Neural cell (in vitro differentiated cells): ENCODE measurements at regions not wholly inside any gene's neighbourhood (a gene's known extent, or its start where the extent isn't known, plus 50 kb on each side); places are given as distances from the start of the nearest gene placed in this dataset.

Source experiments
- H2AFZ ChIP-seq: fragments of 200-600, 300-800 bp; sonication (generic), shearing (Covaris generic); 2 replicates; pipeline ENCODE4 v1.6.0; 2014; ENCODE audit warnings: low read depth, mild to moderate bottlenecking, antibody characterized with exemption, low read length, moderate library complexity
- H3F3A ChIP-seq: fragments of 200-600 bp; shearing (Covaris generic); 2 replicates; pipeline ENCODE4 v1.6.1; 2016; ENCODE audit warnings: mild to moderate bottlenecking, moderate library complexity, mixed read lengths, antibody characterized with exemption, low read length; ENCODE audit not compliant: insufficient read depth, poor library complexity, severe bottlenecking
- H3K27ac ChIP-seq: fragments of 200-600, 300-800 bp; sonication (generic), shearing (Covaris generic); 2 replicates; pipeline ENCODE4 v1.5.1; 2014; ENCODE audit warnings: mild to moderate bottlenecking, low read length, moderate library complexity
- H3K27me3 ChIP-seq: fragments of 300-800, 200-600 bp; sonication (generic), shearing (Covaris generic); 2 replicates; pipeline ENCODE4 v1.6.0; 2014; ENCODE audit warnings: mild to moderate bottlenecking, low read depth, low read length, moderate library complexity; ENCODE audit not compliant: insufficient read depth
- H3K36me3 ChIP-seq: fragments of 300-800, 200-600 bp; sonication (generic), shearing (Covaris generic); 2 replicates; pipeline ENCODE4 v1.5.1; 2014; ENCODE audit warnings: mild to moderate bottlenecking, antibody characterized with exemption, low read length, moderate library complexity; ENCODE audit not compliant: insufficient read depth
- H3K4me2 ChIP-seq: fragments of 300-800, 200-600 bp; sonication (generic), shearing (Covaris generic); 2 replicates; pipeline ENCODE4 v1.6.0; 2014; ENCODE audit warnings: mild to moderate bottlenecking, low read length
- H3K4me3 ChIP-seq: fragments of 300-800, 200-600 bp; sonication (generic), shearing (Covaris generic); 2 replicates; pipeline ENCODE4 v1.5.1; 2014; ENCODE audit warnings: mild to moderate bottlenecking, low read length, moderate library complexity
- H3K79me2 ChIP-seq: fragments of 200-600 bp; shearing (Covaris generic); replicated peaks from 2 replicates; pipeline ENCODE4 v1.6.0; 2014; ENCODE audit warnings: mild to moderate bottlenecking, low read length, moderate library complexity; ENCODE audit not compliant: insufficient read depth
- H3K9ac ChIP-seq: fragments of 300-800, 200-600 bp; sonication (generic), shearing (Covaris generic); 2 replicates; pipeline ENCODE4 v1.6.1; 2016; ENCODE audit warnings: mild to moderate bottlenecking, low read length, mixed read lengths
- H3K9me2 ChIP-seq: fragments of 200-600 bp; shearing (Covaris generic); 2 replicates; pipeline ENCODE4 v1.6.1; 2016; ENCODE audit warnings: mild to moderate bottlenecking, low read length, mixed read lengths; ENCODE audit not compliant: insufficient read depth
- H3K9me3 ChIP-seq: fragments of 200-600, 300-800 bp; sonication (generic), shearing (Covaris generic); 2 replicates; pipeline ENCODE4 v1.6.1; 2016; ENCODE audit warnings: mild to moderate bottlenecking, mixed run types, low read length, moderate library complexity, mixed read lengths
- H4K20me1 ChIP-seq: fragments of 200-600 bp; shearing (Covaris generic); 2 replicates; pipeline ENCODE4 v1.6.1; 2016; ENCODE audit warnings: mild to moderate bottlenecking, mixed run types; ENCODE audit not compliant: insufficient read depth
- EP300 ChIP-seq: fragments of 450-650 bp; conservative IDR thresholded peaks from 2 replicates; pipeline ENCODE4 v1.6.1; 2014; ENCODE audit warnings: antibody characterized with exemption, mild to moderate bottlenecking, moderate library complexity; ENCODE audit not compliant: poor library complexity, severe bottlenecking
- EZH2 ChIP-seq: fragments of 200-600, 300-800 bp; shearing (Covaris generic), sonication (generic); IDR thresholded peaks from 2 replicates; pipeline ENCODE4 v1.6.1; 2014; ENCODE audit warnings: antibody characterized with exemption, low read length, borderline replicate concordance, mild to moderate bottlenecking; ENCODE audit not compliant: insufficient read depth, poor library complexity, severe bottlenecking
- MXI1 ChIP-seq: fragments of 450-650 bp; conservative IDR thresholded peaks from 2 replicates; pipeline ENCODE4 v1.6.1; 2014; ENCODE audit warnings: antibody characterized with exemption, mild to moderate bottlenecking; ENCODE audit not compliant: poor library complexity, severe bottlenecking
- POLR2AphosphoS5 ChIP-seq: IDR thresholded peaks from 2 replicates; pipeline ENCODE4 v1.6.1; 2012
- RAD21 ChIP-seq: fragments of 450-650 bp; conservative IDR thresholded peaks from 2 replicates; pipeline ENCODE4 v1.6.1; 2014; ENCODE audit warnings: antibody characterized with exemption, mild to moderate bottlenecking, moderate library complexity
- SMC3 ChIP-seq: fragments of 450-650 bp; conservative IDR thresholded peaks from 2 replicates; pipeline ENCODE4 v1.6.1; 2014; ENCODE audit warnings: antibody characterized with exemption, mild to moderate bottlenecking, moderate library complexity; ENCODE audit not compliant: poor library complexity
- TAF1 ChIP-seq: IDR thresholded peaks from 2 replicates; pipeline ENCODE4 v1.6.1; 2012; ENCODE audit warnings: low read depth
- TF ChIP-seq, protein P1 (sequence below): IDR thresholded peaks from 2 replicates; pipeline ENCODE4 v1.6.1; 2012; ENCODE audit warnings: borderline replicate concordance
- TF ChIP-seq, protein P2 (sequence below): fragments of 450-650 bp; IDR thresholded peaks from 2 replicates; pipeline ENCODE4 v1.5.1; 2014; ENCODE audit warnings: antibody characterized with exemption, mild to moderate bottlenecking, moderate library complexity; ENCODE audit not compliant: poor library complexity, severe bottlenecking

DNA sequence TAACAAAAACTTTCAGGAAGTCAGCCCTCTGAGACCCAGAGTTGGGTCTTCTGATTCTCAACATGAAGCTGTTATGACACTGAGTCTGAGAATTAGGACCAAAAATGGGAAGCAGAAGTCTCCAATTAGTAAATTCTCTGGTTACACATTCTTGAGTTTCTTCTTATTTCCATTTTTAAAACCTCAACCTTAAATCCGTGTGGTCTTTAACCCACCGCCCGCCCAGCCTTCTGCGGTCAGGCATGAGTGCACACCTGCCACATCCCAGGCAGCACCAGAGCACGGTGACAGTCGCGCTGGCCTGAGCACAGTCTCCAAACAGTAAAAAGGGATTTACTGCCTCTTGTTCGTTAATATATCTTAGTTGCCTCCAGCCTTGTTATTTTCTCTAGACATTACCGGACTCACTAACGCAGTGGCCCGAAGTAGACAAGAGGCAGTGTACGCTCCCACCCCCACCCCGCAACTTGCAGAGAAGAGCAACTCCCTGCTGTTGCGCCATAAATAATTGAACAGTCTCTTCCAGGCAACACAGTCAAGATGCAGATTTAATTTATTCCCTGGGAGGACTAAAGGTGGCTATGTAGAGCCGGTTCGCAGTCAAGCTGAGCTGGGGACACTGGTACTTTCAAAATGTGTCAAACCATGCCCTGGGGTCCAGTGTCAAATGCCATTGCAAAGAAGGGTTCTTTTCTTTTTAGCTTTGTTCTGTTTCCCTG is 147.0 kb upstream of the CELF2 start:
- no peak overlapping the region for H3K27ac ChIP-seq
- H3F3A ChIP-seq = no peaks in the 10 kb centered on the region
- no peaks in the 10 kb centered on the region for H3K36me3 ChIP-seq
- no peak for TF ChIP-seq POLR2AphosphoS5
- no peak for TF ChIP-seq EZH2
- no peak for TF ChIP-seq RAD21
- no peak for TF ChIP-seq TAF1
- no peak overlapping the region for H3K9ac ChIP-seq
- no peaks in the 10 kb centered on the region for H3K9me2 ChIP-seq
- H3K4me2 ChIP-seq = no peak overlapping the region
- H3K9me3 ChIP-seq = no peaks in the 10 kb centered on the region
- H3K4me3 ChIP-seq = no peak overlapping the region
- H3K79me2 ChIP-seq = no peaks in the 10 kb centered on the region
- no peak overlapping the region for H2AFZ ChIP-seq
- no peaks in the 10 kb centered on the region for H3K27me3 ChIP-seq
- H4K20me1 ChIP-seq = no peaks in the 10 kb centered on the region

DNA sequence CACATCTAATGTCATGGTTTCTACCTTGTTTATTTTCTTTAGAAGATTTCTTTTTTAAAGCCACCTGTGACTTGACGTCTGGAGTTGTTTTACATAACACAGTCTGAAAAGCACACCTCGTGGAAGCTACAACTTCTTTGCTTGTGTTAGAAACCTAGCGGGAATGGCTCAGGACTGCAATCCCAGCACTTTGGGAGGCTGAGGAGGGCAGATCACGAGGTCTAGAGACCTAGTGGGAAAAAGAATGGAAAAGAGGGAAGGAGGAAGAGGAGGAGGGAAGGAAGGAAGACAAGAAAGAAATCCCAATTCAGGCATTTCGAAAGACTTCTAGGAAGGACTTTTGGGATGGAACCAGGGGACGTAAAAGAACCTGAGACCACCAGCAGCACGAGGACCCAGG is 146.3 kb upstream of the CELF2 start:
- Histone ChIP-seq H3K27me3 (no peaks in the 10 kb centered on the region), H3K4me3 (no peak overlapping the region), H4K20me1 (no peaks in the 10 kb centered on the region), H3K4me2 (no peak overlapping the region), H3K27ac (no peak overlapping the region), H2AFZ (no peak overlapping the region), H3K36me3 (no peaks in the 10 kb centered on the region), H3F3A (no peaks in the 10 kb centered on the region), H3K9me2 (no peaks in the 10 kb centered on the region), H3K9me3 (no peaks in the 10 kb centered on the region), H3K79me2 (no peaks in the 10 kb centered on the region), H3K9ac (no peak overlapping the region)
- TF ChIP-seq, protein P1, sequence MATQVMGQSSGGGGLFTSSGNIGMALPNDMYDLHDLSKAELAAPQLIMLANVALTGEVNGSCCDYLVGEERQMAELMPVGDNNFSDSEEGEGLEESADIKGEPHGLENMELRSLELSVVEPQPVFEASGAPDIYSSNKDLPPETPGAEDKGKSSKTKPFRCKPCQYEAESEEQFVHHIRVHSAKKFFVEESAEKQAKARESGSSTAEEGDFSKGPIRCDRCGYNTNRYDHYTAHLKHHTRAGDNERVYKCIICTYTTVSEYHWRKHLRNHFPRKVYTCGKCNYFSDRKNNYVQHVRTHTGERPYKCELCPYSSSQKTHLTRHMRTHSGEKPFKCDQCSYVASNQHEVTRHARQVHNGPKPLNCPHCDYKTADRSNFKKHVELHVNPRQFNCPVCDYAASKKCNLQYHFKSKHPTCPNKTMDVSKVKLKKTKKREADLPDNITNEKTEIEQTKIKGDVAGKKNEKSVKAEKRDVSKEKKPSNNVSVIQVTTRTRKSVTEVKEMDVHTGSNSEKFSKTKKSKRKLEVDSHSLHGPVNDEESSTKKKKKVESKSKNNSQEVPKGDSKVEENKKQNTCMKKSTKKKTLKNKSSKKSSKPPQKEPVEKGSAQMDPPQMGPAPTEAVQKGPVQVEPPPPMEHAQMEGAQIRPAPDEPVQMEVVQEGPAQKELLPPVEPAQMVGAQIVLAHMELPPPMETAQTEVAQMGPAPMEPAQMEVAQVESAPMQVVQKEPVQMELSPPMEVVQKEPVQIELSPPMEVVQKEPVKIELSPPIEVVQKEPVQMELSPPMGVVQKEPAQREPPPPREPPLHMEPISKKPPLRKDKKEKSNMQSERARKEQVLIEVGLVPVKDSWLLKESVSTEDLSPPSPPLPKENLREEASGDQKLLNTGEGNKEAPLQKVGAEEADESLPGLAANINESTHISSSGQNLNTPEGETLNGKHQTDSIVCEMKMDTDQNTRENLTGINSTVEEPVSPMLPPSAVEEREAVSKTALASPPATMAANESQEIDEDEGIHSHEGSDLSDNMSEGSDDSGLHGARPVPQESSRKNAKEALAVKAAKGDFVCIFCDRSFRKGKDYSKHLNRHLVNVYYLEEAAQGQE = no peak
- TF ChIP-seq, protein P2, sequence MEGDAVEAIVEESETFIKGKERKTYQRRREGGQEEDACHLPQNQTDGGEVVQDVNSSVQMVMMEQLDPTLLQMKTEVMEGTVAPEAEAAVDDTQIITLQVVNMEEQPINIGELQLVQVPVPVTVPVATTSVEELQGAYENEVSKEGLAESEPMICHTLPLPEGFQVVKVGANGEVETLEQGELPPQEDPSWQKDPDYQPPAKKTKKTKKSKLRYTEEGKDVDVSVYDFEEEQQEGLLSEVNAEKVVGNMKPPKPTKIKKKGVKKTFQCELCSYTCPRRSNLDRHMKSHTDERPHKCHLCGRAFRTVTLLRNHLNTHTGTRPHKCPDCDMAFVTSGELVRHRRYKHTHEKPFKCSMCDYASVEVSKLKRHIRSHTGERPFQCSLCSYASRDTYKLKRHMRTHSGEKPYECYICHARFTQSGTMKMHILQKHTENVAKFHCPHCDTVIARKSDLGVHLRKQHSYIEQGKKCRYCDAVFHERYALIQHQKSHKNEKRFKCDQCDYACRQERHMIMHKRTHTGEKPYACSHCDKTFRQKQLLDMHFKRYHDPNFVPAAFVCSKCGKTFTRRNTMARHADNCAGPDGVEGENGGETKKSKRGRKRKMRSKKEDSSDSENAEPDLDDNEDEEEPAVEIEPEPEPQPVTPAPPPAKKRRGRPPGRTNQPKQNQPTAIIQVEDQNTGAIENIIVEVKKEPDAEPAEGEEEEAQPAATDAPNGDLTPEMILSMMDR = no peak
- TF ChIP-seq MXI1 = no peak
- TF ChIP-seq EZH2 = no peak
- no peak for TF ChIP-seq POLR2AphosphoS5
- no peak for TF ChIP-seq EP300
- TF ChIP-seq SMC3 = no peak
- TF ChIP-seq RAD21 = no peak
